ENCODE measurements at regions not wholly inside any gene's neighbourhood (a gene's known extent, or its start where the extent isn't known, plus 50 kb on each side); places are given as distances from the start of the nearest gene placed in this dataset.

- no peak for DNase-seq (ENCODE audit: low read depth in 3 of 3)
Observed at GRCh38 chr2:12343141-12343540, 373.6 kb upstream of the TRIB2 start.

- DNase-seq (ENCODE audit: low read depth in 3 of 3), result no peak
Observed at GRCh38 chr2:12347066-12347493, 369.7 kb upstream of the TRIB2 start.

DNA sequence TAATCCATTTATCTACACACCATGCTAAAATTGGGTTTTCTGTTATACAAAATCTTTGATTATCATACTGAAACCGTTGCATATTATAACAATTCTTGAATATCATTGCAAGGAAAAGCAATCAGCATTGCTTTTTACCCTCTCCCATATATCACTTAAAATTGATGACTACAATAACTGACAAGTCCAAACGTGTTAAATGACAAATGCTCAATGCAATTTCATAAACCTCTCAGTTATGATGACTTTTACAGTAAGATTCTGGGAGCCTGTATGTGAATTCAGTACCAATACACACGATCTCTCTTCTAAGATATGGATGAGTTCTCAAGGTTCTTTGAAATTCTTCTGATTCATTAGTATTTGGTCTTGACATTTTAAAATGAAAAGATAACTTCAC lies 368.5 kb upstream of the TRIB2 start:
- no peak for DNase-seq (ENCODE audit: low read depth in 3 of 3)

- DNase-seq (ENCODE audit: low read depth in 3 of 3), result no peak
Observed at GRCh38 chr2:12350821-12351220, 365.9 kb upstream of the TRIB2 start.

GRCh38 chr2:12352889-12353288 lies 363.8 kb upstream of the TRIB2 start:
- no peak for DNase-seq (ENCODE audit: low read depth in 3 of 3)

DNA sequence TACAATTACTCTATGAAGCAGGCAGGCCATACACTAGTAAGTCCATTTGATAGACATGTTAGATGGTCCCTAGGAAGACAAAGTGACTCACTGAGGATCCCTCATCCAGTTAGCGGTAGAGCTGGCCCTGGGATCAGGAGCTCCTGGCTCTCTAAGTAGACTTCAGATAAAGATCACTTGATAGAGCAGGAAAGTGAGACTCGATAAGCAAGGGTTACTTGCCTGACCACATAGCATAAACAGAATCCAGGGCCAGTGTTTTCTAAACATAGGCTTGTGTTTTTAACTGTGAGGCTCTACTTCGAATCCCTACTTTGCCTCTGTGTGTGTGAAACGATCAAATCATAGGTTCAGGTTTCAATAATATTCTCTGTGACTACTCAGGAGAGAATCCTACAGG lies 355.2 kb upstream of the TRIB2 start:
- DNase-seq (ENCODE audit: low read depth in 3 of 3), result no peak

GRCh38 chr2:12363138-12363537 lies 353.6 kb upstream of the TRIB2 start:
- DNase-seq (ENCODE audit: low read depth in 3 of 3), result no peak

DNA sequence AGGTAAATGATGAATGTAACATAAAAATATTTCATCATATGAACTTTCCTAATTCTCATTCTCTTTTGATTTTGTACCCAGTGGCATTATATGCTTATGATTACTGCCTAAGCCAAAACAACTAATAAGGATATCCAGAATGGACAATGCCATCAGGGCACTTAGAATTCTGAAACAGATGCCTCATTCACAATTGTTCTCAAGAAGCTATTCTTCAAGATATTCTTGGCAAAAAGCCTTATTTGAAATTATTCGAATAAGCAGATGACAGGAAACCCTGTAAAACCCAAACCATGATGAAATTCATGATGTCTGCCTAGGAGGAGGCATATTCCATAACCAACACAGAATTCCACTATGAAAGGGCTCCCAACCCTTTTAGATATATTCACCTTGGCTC lies 353.2 kb upstream of the TRIB2 start:
- DNase-seq (ENCODE audit: low read depth in 3 of 3), result no peak

DNA sequence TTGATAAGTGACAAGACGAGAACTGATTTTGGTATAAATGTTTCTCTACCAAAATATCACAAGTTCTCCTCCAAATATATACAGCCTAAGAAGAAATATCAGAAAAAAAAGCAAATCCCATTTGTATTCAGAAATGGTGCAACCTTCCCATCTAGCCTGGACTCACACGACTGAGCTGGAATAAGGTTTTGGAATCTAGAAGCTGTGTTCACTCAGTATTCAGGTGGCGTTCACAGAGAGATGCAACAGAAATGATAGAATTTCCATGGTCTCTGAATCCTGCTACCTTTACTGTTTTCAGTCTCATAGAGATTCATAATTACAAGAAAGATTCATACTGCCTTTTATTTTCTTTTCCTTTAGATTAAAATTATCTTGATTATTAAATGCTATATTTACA lies 347.2 kb upstream of the TRIB2 start:
- no peak for DNase-seq (ENCODE audit: low read depth in 3 of 3)

GRCh38 chr2:12376025-12376424 lies 340.7 kb upstream of the TRIB2 start:
- DNase-seq (ENCODE audit: low read depth in 3 of 3), result no peak

DNA sequence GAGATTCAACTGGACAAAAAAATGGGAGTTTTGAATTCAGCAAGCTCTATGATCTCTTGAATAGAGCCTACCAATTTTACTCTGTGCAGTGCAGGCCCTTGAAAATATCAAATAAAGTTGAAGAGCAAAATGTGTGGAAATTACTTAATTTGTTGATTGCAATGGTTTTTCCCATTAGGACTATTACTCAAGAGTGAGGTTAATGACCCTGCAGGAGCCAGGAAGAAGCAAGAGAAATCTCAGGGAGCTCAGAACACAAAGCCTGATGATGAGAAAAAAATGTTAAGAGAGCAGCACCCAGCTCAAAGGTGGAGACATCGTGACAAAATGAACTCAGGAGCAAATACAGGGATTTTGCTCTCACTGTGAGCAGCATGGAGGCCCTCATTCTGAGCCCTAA lies 337.6 kb upstream of the TRIB2 start:
- DNase-seq (ENCODE audit: low read depth in 3 of 3), result no peak

GRCh38 chr2:12381543-12382325 lies 335.0 kb upstream of the TRIB2 start:
- no peak for DNase-seq (ENCODE audit: low read depth in 3 of 3)

DNA sequence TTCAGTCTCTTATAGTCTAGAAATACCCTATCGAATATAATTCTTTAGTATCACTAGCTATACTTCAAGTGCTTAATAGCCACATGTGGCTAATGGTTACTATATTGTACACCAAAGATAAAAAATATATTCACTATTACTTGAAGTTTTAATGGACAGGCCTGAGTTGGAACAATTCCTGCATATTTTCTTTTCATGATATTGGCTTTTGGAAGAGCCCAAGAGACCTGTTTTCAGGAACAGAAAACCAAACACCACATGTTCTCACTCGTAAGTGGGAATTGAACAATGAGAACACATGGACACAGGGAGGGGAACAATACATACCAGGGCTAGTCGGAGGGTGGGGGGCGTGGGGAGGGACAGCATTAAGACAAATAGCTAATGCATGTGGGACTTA lies 334.4 kb upstream of the TRIB2 start:
- DNase-seq (ENCODE audit: low read depth in 3 of 3), result no peak

DNA sequence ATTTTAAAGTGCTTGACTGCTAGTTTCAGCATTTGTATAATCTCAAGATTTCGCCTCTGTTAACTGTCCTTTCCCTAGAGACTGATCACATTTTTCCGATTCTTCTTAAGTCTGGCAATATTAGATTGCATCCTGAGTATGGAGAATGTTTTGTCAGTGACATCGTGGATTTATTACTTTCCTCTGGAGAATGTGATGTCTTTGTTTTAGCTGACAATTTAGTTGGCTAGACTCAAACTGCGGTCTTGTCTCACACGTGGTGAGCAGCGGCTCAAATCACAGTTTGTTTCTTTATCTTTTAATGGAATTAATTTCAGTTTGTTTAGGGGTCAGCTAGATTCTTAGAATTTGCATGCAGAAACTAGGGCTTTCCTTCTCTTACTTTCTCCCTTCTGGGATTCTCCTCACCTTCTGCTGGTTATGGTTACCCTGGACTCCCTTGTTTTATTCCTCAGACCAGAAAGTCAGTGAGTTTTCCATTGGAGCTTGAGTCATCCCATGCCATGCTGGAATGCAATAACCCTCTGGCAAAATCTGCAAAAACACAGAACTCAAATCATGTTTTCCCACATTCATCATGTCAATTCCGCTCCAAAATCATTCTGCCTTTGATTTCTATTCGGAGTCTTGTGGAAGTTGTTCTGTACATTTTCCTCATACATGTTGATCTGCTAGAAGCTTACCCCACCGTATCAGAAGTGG lies 327.2 kb upstream of the TRIB2 start:
- no peak for DNase-seq (ENCODE audit: low read depth in 3 of 3)

DNA sequence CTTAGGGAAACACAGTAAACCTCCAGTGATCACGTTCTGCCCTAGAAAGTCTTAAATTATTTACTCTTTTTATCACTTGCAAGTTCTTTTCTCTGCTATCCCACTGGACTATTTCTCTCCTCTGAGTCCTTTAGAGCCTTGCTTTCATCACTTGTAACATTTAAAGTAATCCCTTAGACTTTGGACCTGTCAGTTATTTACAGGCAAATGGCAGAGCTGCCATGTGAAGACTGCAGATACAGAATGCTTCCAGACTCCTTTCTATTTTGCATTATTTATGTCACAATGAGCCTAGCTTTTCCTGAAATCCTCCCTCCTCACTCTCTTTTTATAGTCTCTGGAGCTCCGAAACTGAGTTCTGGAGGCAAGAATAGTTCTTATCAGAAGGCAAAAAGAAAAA lies 325.6 kb upstream of the TRIB2 start:
- DNase-seq (ENCODE audit: low read depth in 3 of 3), result no peak

GRCh38 chr2:12396699-12397098 lies 320.0 kb upstream of the TRIB2 start:
- DNase-seq (ENCODE audit: low read depth in 3 of 3), result no peak

DNA sequence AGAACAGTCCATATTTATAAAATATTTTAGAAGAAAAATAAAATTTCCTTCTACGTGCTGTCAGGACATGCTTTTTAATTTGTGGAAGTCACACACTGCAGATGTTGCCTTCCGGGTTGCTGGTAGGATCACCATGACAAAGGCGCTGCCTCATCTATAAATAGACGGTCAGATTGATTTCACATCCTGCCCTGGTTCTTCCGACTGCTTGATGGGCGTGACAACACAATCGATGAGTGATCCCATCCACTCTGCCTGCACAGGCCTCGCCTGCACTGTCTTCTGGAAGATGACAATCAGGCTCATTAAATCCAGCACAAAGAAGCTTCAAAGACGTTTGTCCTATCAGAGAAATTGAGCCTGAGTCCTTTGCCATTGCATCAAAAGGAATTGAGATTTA lies 318.9 kb upstream of the TRIB2 start:
- no peak for DNase-seq (ENCODE audit: low read depth in 3 of 3)

- no peak for DNase-seq (ENCODE audit: low read depth in 3 of 3)
Observed at GRCh38 chr2:12399240-12399639, 317.5 kb upstream of the TRIB2 start.

DNA sequence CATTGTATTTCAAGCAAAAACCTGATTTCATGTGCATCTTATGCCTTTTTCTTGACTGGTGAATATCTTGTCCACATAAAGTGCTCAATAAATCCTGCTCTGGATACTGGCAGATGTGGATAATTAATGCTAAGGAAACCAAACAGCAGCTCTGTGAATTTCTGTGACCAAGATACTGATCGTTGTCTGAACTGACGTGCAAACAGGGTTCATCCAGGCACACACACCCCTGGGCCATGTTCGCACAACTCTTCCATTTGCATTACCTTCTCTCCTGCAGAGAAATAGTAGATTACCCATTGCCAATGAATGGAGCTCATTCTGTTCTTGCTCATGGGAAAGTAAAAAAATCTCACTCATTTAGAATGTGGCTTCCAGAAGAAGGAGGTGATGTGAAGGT lies 316.2 kb upstream of the TRIB2 start:
- no peak for DNase-seq (ENCODE audit: low read depth in 3 of 3)

DNA sequence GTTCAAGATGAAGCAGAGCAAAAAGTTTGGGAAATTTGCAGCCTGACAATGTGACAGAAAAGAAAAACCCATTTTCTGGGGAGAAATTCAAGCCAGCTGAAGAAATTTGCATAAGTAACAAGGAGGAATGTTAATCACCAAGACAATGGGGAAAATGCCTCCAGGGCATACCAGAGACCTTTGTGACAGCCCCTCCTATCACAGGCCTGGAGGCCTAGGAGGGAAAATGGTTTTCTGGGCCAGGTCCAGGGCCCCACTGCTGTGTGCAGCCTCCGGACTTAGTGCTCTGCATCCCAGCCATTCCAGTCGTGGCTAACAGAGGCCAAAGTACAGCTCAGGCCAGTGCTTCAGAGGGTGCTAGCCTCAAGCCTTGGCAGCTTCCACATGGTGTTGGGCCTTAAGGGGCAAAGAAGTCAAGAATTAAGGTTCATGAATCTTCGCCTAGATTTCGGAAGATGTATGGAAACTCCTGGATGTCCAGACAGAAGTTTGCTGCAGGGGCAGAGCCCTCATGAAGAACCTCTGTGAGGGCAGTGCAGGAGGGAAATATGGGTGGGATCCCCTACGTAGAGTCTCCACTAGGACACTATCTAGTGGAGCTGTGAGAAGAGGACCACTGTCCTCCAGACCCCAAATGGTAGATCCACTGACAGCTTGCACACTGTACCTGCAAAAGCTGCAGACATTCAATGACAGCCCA lies 314.1 kb upstream of the TRIB2 start:
- no peak for DNase-seq (ENCODE audit: low read depth in 3 of 3)

DNA sequence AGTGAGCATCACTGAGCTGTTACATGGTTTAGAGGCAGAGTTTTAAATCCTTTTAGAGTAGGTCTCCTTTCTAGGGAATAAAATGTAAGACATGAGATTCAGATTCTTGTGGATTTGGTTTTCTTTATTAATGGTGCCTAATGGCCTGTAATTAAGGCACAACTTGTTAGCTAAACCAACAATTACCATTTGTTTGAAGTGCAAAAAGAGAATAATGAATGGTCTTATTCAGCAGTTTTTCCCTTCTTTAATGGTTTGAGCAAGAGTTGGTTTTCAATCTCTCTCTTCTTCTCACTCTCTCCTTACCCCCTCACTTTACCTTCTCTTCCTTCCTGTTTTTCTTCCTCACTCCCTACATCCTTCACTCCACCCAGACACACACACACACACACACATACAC lies 312.2 kb upstream of the TRIB2 start:
- DNase-seq (ENCODE audit: low read depth in 3 of 3), result no peak

DNA sequence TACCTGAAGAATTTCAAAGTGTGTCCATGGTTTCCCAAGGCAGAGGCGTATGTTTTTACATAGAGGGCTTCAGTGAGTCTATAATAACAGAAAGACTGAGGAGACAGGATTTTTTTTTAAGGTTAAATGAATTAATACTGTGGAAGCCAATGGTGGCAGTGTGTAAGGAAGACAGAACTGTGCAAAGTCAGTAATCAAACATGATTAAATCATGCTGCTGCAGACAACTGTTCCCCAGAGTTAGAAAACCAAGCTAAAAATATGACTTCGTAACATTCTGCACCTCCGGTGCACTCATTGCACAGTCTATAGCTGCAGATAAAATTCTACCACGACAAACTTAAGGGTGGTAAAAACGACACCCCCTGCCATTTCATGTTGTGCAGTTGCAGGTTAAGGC lies 309.6 kb upstream of the TRIB2 start:
- DNase-seq (ENCODE audit: low read depth in 3 of 3), result no peak

DNA sequence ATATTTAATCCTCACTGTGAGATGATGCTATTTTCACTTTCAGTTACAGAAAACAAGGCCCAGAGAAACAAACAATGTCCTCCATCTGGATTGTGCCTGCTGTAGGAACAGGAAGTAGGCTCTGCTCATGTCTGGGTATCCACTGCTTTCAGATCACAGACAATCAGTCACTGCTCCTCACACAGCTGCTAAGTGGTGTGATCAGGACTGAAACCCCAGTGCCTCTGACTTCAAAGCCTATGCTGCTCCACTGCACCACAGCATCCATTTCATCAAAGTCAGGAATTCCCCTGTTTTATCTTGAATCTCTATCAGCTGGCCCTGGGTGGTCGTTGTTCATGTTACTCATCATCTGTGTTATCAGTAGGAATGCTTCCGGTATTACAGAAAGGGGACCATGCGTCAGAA lies 303.8 kb upstream of the TRIB2 start:
- DNase-seq (ENCODE audit: low read depth in 3 of 3), result peak in 1 of 3 donors; percentile 29
